Astrocyte of the spinal cord (primary cell): ENCODE measurements at regions not wholly inside any gene's neighbourhood (a gene's known extent, or its start where the extent isn't known, plus 50 kb on each side); places are given as distances from the start of the nearest gene placed in this dataset.

ENCODE experiments used
- DNase-seq: peaks from one replicate; pipeline ENCODE4 v3.0.0; 2011; ENCODE audit warnings: low read depth, low spot score
- H3K4me3 ChIP-seq: 2 replicates; pipeline ENCODE4 v1.5.1; 2011; ENCODE audit warnings: low read depth, mild to moderate bottlenecking, low read length, moderate library complexity
- CTCF ChIP-seq: IDR thresholded peaks from 2 replicates; pipeline ENCODE4 v1.5.1; 2012; ENCODE audit warnings: low read depth, mild to moderate bottlenecking, low read length, inconsistent platforms
- in situ Hi-C: cut with HindIII; loops from 2 replicates; pipeline ENCODE4 v1.10.0; 2017; ENCODE audit warnings: low sequenced_read_pairs

- no peak for TF ChIP-seq CTCF
- in situ Hi-C loops = no loop called here
- H3K4me3 ChIP-seq = no peak overlapping the region
- no peak for DNase-seq
Observed at GRCh38 chr18:30917651-30918050, 124.9 kb downstream of the DSC3 start.

GRCh38 chr18:30915336-30915988, 127.1 kb downstream of the DSC3 start:
- H3K4me3 ChIP-seq = no peak overlapping the region
- TF ChIP-seq CTCF = no peak
- no peak for DNase-seq
- in situ Hi-C loops = no loop called here

GRCh38 chr18:30908381-30908780, 134.2 kb downstream of the DSC3 start:
- peak; percentile 12 for DNase-seq
- in situ Hi-C loops = no loop called here
- no peak for TF ChIP-seq CTCF
- no peak overlapping the region for H3K4me3 ChIP-seq

- H3K4me3 ChIP-seq = no peak overlapping the region
- in situ Hi-C loops = no loop called here
- DNase-seq = peak; percentile 84
- no peak for TF ChIP-seq CTCF
Observed at GRCh38 chr18:30903566-30903965, 139.0 kb downstream of the DSC3 start.

GRCh38 chr18:30889519-30890301, 152.8 kb downstream of the DSC3 start:
- DNase-seq = peak; percentile 50
- peak; percentile 47 for TF ChIP-seq CTCF
- in situ Hi-C loops = no loop called here
- no peak overlapping the region for H3K4me3 ChIP-seq

- H3K4me3 ChIP-seq = no peak overlapping the region
- DNase-seq = no peak
- TF ChIP-seq CTCF = no peak
- in situ Hi-C loops = no loop called here
Observed at GRCh38 chr18:30888344-30888743, 154.2 kb downstream of the DSC3 start.
